SH-SY5Y (cell line): ENCODE measurements at regions not wholly inside any gene's neighbourhood (a gene's known extent, or its start where the extent isn't known, plus 50 kb on each side); places are given as distances from the start of the nearest gene placed in this dataset.

Experiments used
- GATA2 ChIP-seq: IDR thresholded peaks from 2 replicates; pipeline ENCODE4 v1.6.1; 2011; ENCODE audit warnings: mild to moderate bottlenecking, low read depth, low read length
- GATA3 ChIP-seq: IDR thresholded peaks from 2 replicates; pipeline ENCODE4 v1.6.1; 2011; ENCODE audit warnings: low read depth, mild to moderate bottlenecking, low read length, moderate library complexity

DNA sequence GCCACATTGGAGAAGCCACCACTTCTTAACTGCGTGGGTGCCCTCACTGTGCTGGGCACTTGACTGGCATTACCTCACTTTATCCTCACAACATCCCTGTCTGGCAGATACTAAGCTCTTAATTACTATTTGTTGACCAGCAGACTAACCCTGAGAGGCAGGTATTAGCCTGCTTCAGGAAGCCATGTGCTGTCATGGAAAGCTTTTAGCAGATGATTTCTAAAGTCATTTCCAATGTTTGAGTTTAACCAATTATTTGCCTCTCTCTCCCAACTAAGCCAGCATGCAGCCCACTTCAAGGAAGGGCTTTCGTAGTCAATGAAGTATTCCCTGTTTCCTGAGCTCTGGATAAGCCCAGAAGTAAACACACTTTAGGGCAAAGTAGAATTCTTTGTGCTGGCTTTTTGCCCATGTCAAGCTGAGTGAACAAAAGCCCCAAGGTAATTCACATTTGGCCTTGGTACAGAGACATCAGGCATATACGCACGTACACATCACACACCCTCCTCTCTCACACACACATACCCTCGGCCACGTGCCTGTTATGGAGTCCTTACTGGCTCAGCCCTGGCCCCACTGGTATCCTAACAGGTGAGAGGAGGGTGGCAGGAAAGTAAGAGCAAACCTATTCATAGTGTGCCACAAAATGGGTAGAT, 108.6 kb downstream of the C1D start:
- no peak for TF ChIP-seq GATA3
- no peak for TF ChIP-seq GATA2

- TF ChIP-seq GATA2 (no peak), GATA3 (no peak)
These were observed 106.8 kb downstream of the C1D start for GRCh38 chr2:67955748-67956603.

DNA sequence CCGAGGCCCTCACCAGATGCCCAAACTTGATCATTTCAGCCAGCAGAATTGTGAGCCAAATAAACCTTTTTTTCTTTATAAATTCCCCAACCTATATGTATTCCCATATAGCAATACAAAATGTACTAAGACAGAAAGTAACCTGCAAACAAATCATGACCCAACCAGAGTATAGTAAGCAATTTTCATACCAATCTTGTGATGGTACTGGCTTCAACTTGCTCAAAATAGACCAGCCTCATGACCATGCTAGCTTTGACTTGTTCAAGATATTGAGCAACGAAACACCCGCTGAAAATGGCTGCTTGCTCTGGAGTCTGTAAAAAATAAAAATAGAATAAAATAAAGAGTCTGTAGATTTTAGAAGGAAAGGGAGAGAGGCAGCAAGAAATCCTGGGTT, 97.6 kb downstream of the C1D start:
- TF ChIP-seq GATA2, result no peak
- TF ChIP-seq GATA3, result no peak

DNA sequence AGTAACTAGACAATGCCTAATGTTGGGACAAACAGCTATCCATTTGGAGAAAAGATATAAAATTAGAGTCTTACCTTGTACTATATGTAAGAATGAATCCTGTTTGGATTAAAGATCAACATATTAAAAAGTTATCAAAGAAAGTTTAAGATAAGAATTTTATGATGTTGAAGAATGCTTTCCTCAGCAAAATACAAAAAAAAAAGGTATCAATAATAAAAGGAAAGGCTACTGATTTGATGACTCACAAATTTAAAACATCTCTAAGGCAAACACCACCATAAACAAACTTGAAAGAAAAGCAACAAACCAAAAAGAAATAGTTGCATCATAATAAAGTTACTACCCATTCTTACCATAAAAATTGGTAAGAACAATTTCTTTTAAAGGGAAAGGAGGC, 92.7 kb downstream of the C1D start:
- no peak for TF ChIP-seq GATA3
- no peak for TF ChIP-seq GATA2

DNA sequence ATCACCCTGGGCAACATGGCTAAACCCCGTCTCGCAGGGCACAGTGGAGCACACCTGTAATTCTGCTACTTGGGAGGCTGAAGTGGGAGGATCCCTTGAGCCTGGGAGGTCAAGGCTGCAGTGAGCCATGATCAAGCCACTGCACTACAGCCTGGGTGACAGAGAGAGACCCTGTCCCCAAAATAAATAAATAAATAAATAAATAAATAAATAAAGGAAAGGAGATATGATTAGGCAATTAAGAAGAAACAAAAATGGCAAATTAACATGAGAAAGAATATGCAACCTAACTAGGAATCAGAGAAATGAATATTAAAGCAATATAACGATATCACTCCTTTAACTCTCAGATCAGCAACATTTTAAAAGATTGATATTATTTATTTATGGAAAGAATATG, 92.3 kb downstream of the C1D start:
- no peak for TF ChIP-seq GATA3
- TF ChIP-seq GATA2, result no peak

- TF ChIP-seq GATA3 (no peak), GATA2 (no peak)
These were observed 88.0 kb downstream of the C1D start for GRCh38 chr2:67974559-67975430.

GRCh38 chr2:67977464-67977863, 85.3 kb downstream of the C1D start:
- TF ChIP-seq GATA2, result no peak
- TF ChIP-seq GATA3, result no peak

DNA sequence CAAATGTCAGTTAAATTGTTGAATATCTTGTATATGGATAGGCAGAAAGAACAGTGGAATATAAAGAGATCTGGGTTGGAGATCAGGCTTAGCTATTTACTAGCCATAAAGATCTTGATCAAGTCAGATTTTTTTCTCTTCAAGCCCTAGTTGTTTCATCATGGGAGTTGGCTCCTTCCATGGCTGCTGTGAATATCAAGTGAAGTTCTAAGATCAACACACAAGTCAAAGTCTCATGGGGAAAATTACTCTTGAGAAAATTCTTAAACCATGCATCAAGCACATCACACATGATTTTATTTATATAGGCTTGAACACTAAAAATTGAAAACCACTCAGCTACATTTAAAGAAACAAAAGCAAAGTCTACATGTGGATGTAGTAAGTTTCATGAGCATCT, 79.8 kb downstream of the C1D start:
- TF ChIP-seq GATA3 (no peak), GATA2 (no peak)

DNA sequence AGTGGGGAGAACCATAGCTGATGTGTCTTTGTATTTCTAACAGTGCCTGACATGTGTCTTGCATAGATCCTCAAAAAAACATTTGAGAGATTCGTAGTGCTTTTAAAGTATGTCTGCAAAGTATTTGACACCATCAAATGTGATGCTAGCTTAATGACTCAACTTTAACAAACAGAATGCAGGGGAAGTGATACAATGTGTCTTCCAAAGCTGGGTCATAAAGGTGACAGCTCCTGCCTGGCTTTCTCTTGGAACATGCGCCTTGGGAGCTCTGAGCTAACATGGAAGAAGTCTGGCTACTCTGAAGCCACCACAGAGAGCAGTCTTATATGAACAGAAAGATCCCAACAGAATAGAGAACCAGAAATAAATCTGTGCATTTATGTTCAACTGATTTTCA, 78.2 kb downstream of the C1D start:
- TF ChIP-seq GATA2 (no peak), GATA3 (no peak)

GRCh38 chr2:67985586-67985985, 77.2 kb downstream of the C1D start:
- TF ChIP-seq GATA3 (no peak), GATA2 (no peak)

- no peak for TF ChIP-seq GATA2
These were observed 76.5 kb downstream of the C1D start for GRCh38 chr2:67986258-67986657.
